GM23248 (cell line): ENCODE measurements at regions not wholly inside any gene's neighbourhood (a gene's known extent, or its start where the extent isn't known, plus 50 kb on each side); places are given as distances from the start of the nearest gene placed in this dataset.

ENCODE experiments used
- EZH2 ChIP-seq: fragments of 200-600 bp; sonication (generic); IDR thresholded peaks from 2 replicates; pipeline ENCODE4 v1.6.1; 2018; ENCODE audit warnings: antibody characterized with exemption, mild to moderate bottlenecking; ENCODE audit not compliant: insufficient read depth, poor library complexity, severe bottlenecking
- EZH2phosphoT487 ChIP-seq: fragments of 200-600 bp; sonication (generic); IDR thresholded peaks from 2 replicates; pipeline ENCODE4 v1.6.1; 2018; ENCODE audit warnings: antibody characterized with exemption, moderate library complexity, mild to moderate bottlenecking, low read depth; ENCODE audit not compliant: insufficient read depth

- TF ChIP-seq EZH2phosphoT487 (no peak), EZH2 (no peak)
These were observed 281.8 kb upstream of the CDH2 start for GRCh38 chr18:28458751-28459150.
